ENCODE measurements at regions not wholly inside any gene's neighbourhood (a gene's known extent, or its start where the extent isn't known, plus 50 kb on each side); places are given as distances from the start of the nearest gene placed in this dataset.
A peak's percentile ranks its signal among the peaks of the same experiment; 100 is the strongest.

GRCh38 chr13:53138376-53139036, 109.9 kb downstream of the OLFM4 start:
- 94% methylated on average over 14 of the region's 14 CpGs for WGBS
- Histone ChIP-seq H3K36me3 (ENCODE audit: control insufficient read depth in 2 of 2, insufficient read depth in 2 of 2, low read length in 1 of 2) (no peaks in the 10 kb centered on the region), H3K4me3 (ENCODE audit: low read length in 2 of 2) (no peak overlapping the region), H3K27ac (ENCODE audit: low read depth in 1 of 2, low read length in 1 of 2) (no peak overlapping the region), H3K27me3 (ENCODE audit: control insufficient read depth in 2 of 2, insufficient read depth in 1 of 2, low read length in 1 of 2) (no peaks in the 10 kb centered on the region), H3K9me3 (ENCODE audit: control insufficient read depth in 2 of 2, insufficient read depth in 1 of 2, low read length in 1 of 2) (no peaks in the 10 kb centered on the region), H3K4me1 (ENCODE audit: control insufficient read depth in 2 of 2, insufficient read depth in 2 of 2, low read length in 2 of 2) (no peaks in the 10 kb centered on the region)
- no peak for DNase-seq (ENCODE audit: low read depth in 6 of 9, low spot score in 9 of 9)

GRCh38 chr13:53141336-53141735, 112.7 kb downstream of the OLFM4 start:
- H3K27me3 ChIP-seq (ENCODE audit: control insufficient read depth in 2 of 2, insufficient read depth in 1 of 2, low read length in 1 of 2), result no peaks in the 10 kb centered on the region
- H3K9me3 ChIP-seq (ENCODE audit: control insufficient read depth in 2 of 2, insufficient read depth in 1 of 2, low read length in 1 of 2), result no peaks in the 10 kb centered on the region
- H3K27ac ChIP-seq (ENCODE audit: low read depth in 1 of 2, low read length in 1 of 2), result no peak overlapping the region
- H3K36me3 ChIP-seq (ENCODE audit: control insufficient read depth in 2 of 2, insufficient read depth in 2 of 2, low read length in 1 of 2), result no peaks in the 10 kb centered on the region
- DNase-seq (ENCODE audit: low read depth in 6 of 9, low spot score in 9 of 9), result no peak
- H3K4me3 ChIP-seq (ENCODE audit: low read length in 2 of 2), result no peak overlapping the region
- H3K4me1 ChIP-seq (ENCODE audit: control insufficient read depth in 2 of 2, insufficient read depth in 2 of 2, low read length in 2 of 2), result no peaks in the 10 kb centered on the region
- 90% methylated on average over 3 of the region's 3 CpGs for WGBS

- WGBS, result 88% methylated on average over 5 of the region's 5 CpGs
- DNase-seq (ENCODE audit: low read depth in 6 of 9, low spot score in 9 of 9), result no peak
- no peak overlapping the region for H3K27ac ChIP-seq (ENCODE audit: low read depth in 1 of 2, low read length in 1 of 2)
- no peak overlapping the region for H3K4me3 ChIP-seq (ENCODE audit: low read length in 2 of 2)
- no peaks in the 10 kb centered on the region for H3K27me3 ChIP-seq (ENCODE audit: control insufficient read depth in 2 of 2, insufficient read depth in 1 of 2, low read length in 1 of 2)
- H3K4me1 ChIP-seq (ENCODE audit: control insufficient read depth in 2 of 2, insufficient read depth in 2 of 2, low read length in 2 of 2), result no peaks in the 10 kb centered on the region
- no peaks in the 10 kb centered on the region for H3K36me3 ChIP-seq (ENCODE audit: control insufficient read depth in 2 of 2, insufficient read depth in 2 of 2, low read length in 1 of 2)
- no peaks in the 10 kb centered on the region for H3K9me3 ChIP-seq (ENCODE audit: control insufficient read depth in 2 of 2, insufficient read depth in 1 of 2, low read length in 1 of 2)
Measured at GRCh38 chr13:53142306-53142705, 113.7 kb downstream of the OLFM4 start.

- Histone ChIP-seq H3K27ac (ENCODE audit: low read depth in 1 of 2, low read length in 1 of 2) (no peak overlapping the region), H3K4me1 (ENCODE audit: control insufficient read depth in 2 of 2, insufficient read depth in 2 of 2, low read length in 2 of 2) (no peaks in the 10 kb centered on the region), H3K4me3 (ENCODE audit: low read length in 2 of 2) (no peak overlapping the region), H3K36me3 (ENCODE audit: control insufficient read depth in 2 of 2, insufficient read depth in 2 of 2, low read length in 1 of 2) (no peaks in the 10 kb centered on the region), H3K27me3 (ENCODE audit: control insufficient read depth in 2 of 2, insufficient read depth in 1 of 2, low read length in 1 of 2) (no peaks in the 10 kb centered on the region), H3K9me3 (ENCODE audit: control insufficient read depth in 2 of 2, insufficient read depth in 1 of 2, low read length in 1 of 2) (no peaks in the 10 kb centered on the region)
- no peak for DNase-seq (ENCODE audit: low read depth in 6 of 9, low spot score in 9 of 9)
- WGBS, result 92% methylated on average over 6 of the region's 6 CpGs
Measured at GRCh38 chr13:53143757-53144339, 115.2 kb downstream of the OLFM4 start.

- H3K27me3 ChIP-seq (ENCODE audit: control insufficient read depth in 2 of 2, insufficient read depth in 1 of 2, low read length in 1 of 2), result no peaks in the 10 kb centered on the region
- 73% methylated on average over 5 of the region's 5 CpGs for WGBS
- no peaks in the 10 kb centered on the region for H3K4me1 ChIP-seq (ENCODE audit: control insufficient read depth in 2 of 2, insufficient read depth in 2 of 2, low read length in 2 of 2)
- H3K27ac ChIP-seq (ENCODE audit: low read depth in 1 of 2, low read length in 1 of 2), result no peak overlapping the region
- DNase-seq (ENCODE audit: low read depth in 6 of 9, low spot score in 9 of 9), result peak in 1 of 9 donors; percentile 4
- H3K36me3 ChIP-seq (ENCODE audit: control insufficient read depth in 2 of 2, insufficient read depth in 2 of 2, low read length in 1 of 2), result no peaks in the 10 kb centered on the region
- H3K4me3 ChIP-seq (ENCODE audit: low read length in 2 of 2), result no peak overlapping the region
- no peaks in the 10 kb centered on the region for H3K9me3 ChIP-seq (ENCODE audit: control insufficient read depth in 2 of 2, insufficient read depth in 1 of 2, low read length in 1 of 2)
Measured at GRCh38 chr13:53144826-53145225, 116.2 kb downstream of the OLFM4 start.

- no peak overlapping the region for H3K4me3 ChIP-seq (ENCODE audit: low read length in 2 of 2)
- H3K9me3 ChIP-seq (ENCODE audit: control insufficient read depth in 2 of 2, insufficient read depth in 1 of 2, low read length in 1 of 2), result no peaks in the 10 kb centered on the region
- DNase-seq (ENCODE audit: low read depth in 6 of 9, low spot score in 9 of 9), result no peak
- H3K4me1 ChIP-seq (ENCODE audit: control insufficient read depth in 2 of 2, insufficient read depth in 2 of 2, low read length in 2 of 2), result no peaks in the 10 kb centered on the region
- H3K27ac ChIP-seq (ENCODE audit: low read depth in 1 of 2, low read length in 1 of 2), result no peak overlapping the region
- 94% methylated on average over 5 of the region's 5 CpGs for WGBS
- H3K27me3 ChIP-seq (ENCODE audit: control insufficient read depth in 2 of 2, insufficient read depth in 1 of 2, low read length in 1 of 2), result no peaks in the 10 kb centered on the region
- H3K36me3 ChIP-seq (ENCODE audit: control insufficient read depth in 2 of 2, insufficient read depth in 2 of 2, low read length in 1 of 2), result no peaks in the 10 kb centered on the region
Measured at GRCh38 chr13:53150568-53150967, 122.0 kb downstream of the OLFM4 start.

- WGBS, result 8% methylated on average over 5 of the region's 5 CpGs
- Histone ChIP-seq H3K4me3 (ENCODE audit: low read length in 2 of 2) (no peak overlapping the region), H3K27me3 (ENCODE audit: control insufficient read depth in 2 of 2, insufficient read depth in 1 of 2, low read length in 1 of 2) (no peaks in the 10 kb centered on the region), H3K4me1 (ENCODE audit: control insufficient read depth in 2 of 2, insufficient read depth in 2 of 2, low read length in 2 of 2) (no peaks in the 10 kb centered on the region), H3K9me3 (ENCODE audit: control insufficient read depth in 2 of 2, insufficient read depth in 1 of 2, low read length in 1 of 2) (no peaks in the 10 kb centered on the region), H3K27ac (ENCODE audit: low read depth in 1 of 2, low read length in 1 of 2) (no peak overlapping the region), H3K36me3 (ENCODE audit: control insufficient read depth in 2 of 2, insufficient read depth in 2 of 2, low read length in 1 of 2) (no peaks in the 10 kb centered on the region)
- DNase-seq (ENCODE audit: low read depth in 6 of 9, low spot score in 9 of 9), result peak; percentile 16 to 69 (median 31)
Measured at GRCh38 chr13:53151336-53152056, 122.9 kb downstream of the OLFM4 start.

GRCh38 chr13:53152057-53152421, 123.4 kb downstream of the OLFM4 start:
- H3K27me3 ChIP-seq (ENCODE audit: control insufficient read depth in 2 of 2, insufficient read depth in 1 of 2, low read length in 1 of 2), result no peaks in the 10 kb centered on the region
- no peaks in the 10 kb centered on the region for H3K9me3 ChIP-seq (ENCODE audit: control insufficient read depth in 2 of 2, insufficient read depth in 1 of 2, low read length in 1 of 2)
- 19% methylated on average over 4 of the region's 4 CpGs for WGBS
- no peaks in the 10 kb centered on the region for H3K4me1 ChIP-seq (ENCODE audit: control insufficient read depth in 2 of 2, insufficient read depth in 2 of 2, low read length in 2 of 2)
- DNase-seq (ENCODE audit: low read depth in 6 of 9, low spot score in 9 of 9), result no peak
- no peak overlapping the region for H3K4me3 ChIP-seq (ENCODE audit: low read length in 2 of 2)
- H3K36me3 ChIP-seq (ENCODE audit: control insufficient read depth in 2 of 2, insufficient read depth in 2 of 2, low read length in 1 of 2), result no peaks in the 10 kb centered on the region
- no peak overlapping the region for H3K27ac ChIP-seq (ENCODE audit: low read depth in 1 of 2, low read length in 1 of 2)

GRCh38 chr13:53158201-53158600, 129.6 kb downstream of the OLFM4 start:
- WGBS, result 89% methylated on average over 1 of the region's 1 CpG
- Histone ChIP-seq H3K4me3 (ENCODE audit: low read length in 2 of 2) (no peak overlapping the region), H3K4me1 (ENCODE audit: control insufficient read depth in 2 of 2, insufficient read depth in 2 of 2, low read length in 2 of 2) (no peaks in the 10 kb centered on the region), H3K36me3 (ENCODE audit: control insufficient read depth in 2 of 2, insufficient read depth in 2 of 2, low read length in 1 of 2) (no peaks in the 10 kb centered on the region), H3K9me3 (ENCODE audit: control insufficient read depth in 2 of 2, insufficient read depth in 1 of 2, low read length in 1 of 2) (no peaks in the 10 kb centered on the region), H3K27me3 (ENCODE audit: control insufficient read depth in 2 of 2, insufficient read depth in 1 of 2, low read length in 1 of 2) (no peaks in the 10 kb centered on the region), H3K27ac (ENCODE audit: low read depth in 1 of 2, low read length in 1 of 2) (no peak overlapping the region)
- no peak for DNase-seq (ENCODE audit: low read depth in 6 of 9, low spot score in 9 of 9)
